GM23338 (cell line): ENCODE measurements at regions not wholly inside any gene's neighbourhood (a gene's known extent, or its start where the extent isn't known, plus 50 kb on each side); places are given as distances from the start of the nearest gene placed in this dataset.

Experiments
- ATAC-seq: fragments of 200-7000 bp; cut with Tn5 transposase; 3 replicates; pipeline ENCODE4 v1.9.1; 2020
- DNase-seq: peaks from one replicate; pipeline ENCODE4 v3.0.0-alpha.2; 2015; ENCODE audit warnings: low spot score
- H2AFZ ChIP-seq: fragments of 200-600 bp; sonication (generic); 2 replicates; pipeline ENCODE4 v1.8.0; 2016; ENCODE audit warnings: antibody characterized with exemption, mild to moderate bottlenecking, moderate library complexity
- H3F3A ChIP-seq: fragments of 200-600 bp; sonication (generic); replicated peaks from 2 replicates; pipeline ENCODE4 v1.8.0; 2017; ENCODE audit warnings: antibody characterized with exemption, mixed run types, low read depth
- H3K27ac ChIP-seq: fragments of 200-600 bp; sonication (generic); 2 replicates; pipeline ENCODE4 v1.6.1; 2016; ENCODE audit warnings: low read depth
- H3K27me3 ChIP-seq: fragments of 200-600 bp; sonication (generic); 2 replicates; pipeline ENCODE4 v1.8.0; 2016; ENCODE audit warnings: mild to moderate bottlenecking, mixed run types, moderate library complexity; ENCODE audit not compliant: insufficient read depth
- H3K36me3 ChIP-seq: fragments of 200-600 bp; sonication (generic); 2 replicates; pipeline ENCODE4 v1.8.0; 2016; ENCODE audit warnings: mild to moderate bottlenecking; ENCODE audit not compliant: insufficient read depth
- H3K4me1 ChIP-seq: fragments of 200-600 bp; sonication (generic); 2 replicates; pipeline ENCODE4 v1.8.0; 2016; ENCODE audit warnings: mild to moderate bottlenecking, moderate library complexity; ENCODE audit not compliant: insufficient read depth
- H3K4me2 ChIP-seq: fragments of 200-600 bp; sonication (generic); 2 replicates; pipeline ENCODE4 v1.7.1; 2017; ENCODE audit warnings: mixed run types
- H3K4me3 ChIP-seq: fragments of 200-600 bp; sonication (generic); 2 replicates; pipeline ENCODE4 v1.6.1; 2016; ENCODE audit warnings: mixed run types
- H3K79me2 ChIP-seq: fragments of 200-600 bp; sonication (generic); replicated peaks from 2 replicates; pipeline ENCODE4 v1.8.0; 2017; ENCODE audit warnings: mild to moderate bottlenecking; ENCODE audit not compliant: insufficient read depth
- H3K9me2 ChIP-seq: fragments of 200-600 bp; sonication (generic); 2 replicates; pipeline ENCODE4 v1.8.0; 2017; ENCODE audit not compliant: insufficient read depth
- H4K20me1 ChIP-seq: fragments of 200-600 bp; sonication (generic); replicated peaks from 2 replicates; pipeline ENCODE4 v1.8.0; 2017; ENCODE audit warnings: mild to moderate bottlenecking; ENCODE audit not compliant: insufficient read depth
- H3K27ac Mint-ChIP-seq: 2 replicates; pipeline ENCODE4 v1.8.0; 2020; ENCODE audit warnings: inconsistent platforms, mild to moderate bottlenecking, moderate library complexity, mixed read lengths
- H3K27me3 Mint-ChIP-seq: 3 replicates; pipeline ENCODE4 v1.8.0; 2022; ENCODE audit warnings: low read depth, mild to moderate bottlenecking, moderate library complexity, mixed read lengths, inconsistent platforms; ENCODE audit not compliant: insufficient read depth, poor library complexity
- H3K36me3 Mint-ChIP-seq: 3 replicates; pipeline ENCODE4 v1.8.0; 2021; ENCODE audit warnings: low read depth, mild to moderate bottlenecking, inconsistent platforms, moderate library complexity, mixed read lengths
- H3K4me1 Mint-ChIP-seq: 3 replicates; pipeline ENCODE4 v1.8.0; 2020; ENCODE audit warnings: mild to moderate bottlenecking, inconsistent platforms, mixed read lengths
- H3K4me3 Mint-ChIP-seq: 3 replicates; pipeline ENCODE4 v1.8.0; 2021; ENCODE audit warnings: moderate library complexity, mild to moderate bottlenecking, inconsistent platforms, mixed read lengths
- H3K9me3 Mint-ChIP-seq: 3 replicates; pipeline ENCODE4 v1.8.0; 2020; ENCODE audit warnings: moderate library complexity, mild to moderate bottlenecking, inconsistent platforms, mixed read lengths
- CREB1 ChIP-seq: fragments of 250-450 bp; sonication (Bioruptor Pico); IDR thresholded peaks from 2 replicates; pipeline ENCODE4 v1.5.0; 2020; ENCODE audit warnings: low read depth, mild to moderate bottlenecking, moderate library complexity
- EZH2 ChIP-seq: fragments of 200-600 bp; sonication (generic); IDR thresholded peaks from one replicate; pipeline ENCODE4 v1.8.0; 2017; ENCODE audit warnings: antibody characterized with exemption, mild to moderate bottlenecking, low read depth; ENCODE audit not compliant: unreplicated experiment
- EZH2phosphoT487 ChIP-seq: fragments of 200-600 bp; sonication (generic); IDR thresholded peaks from one replicate; pipeline ENCODE4 v1.8.1; 2018; ENCODE audit warnings: antibody characterized with exemption; ENCODE audit not compliant: unreplicated experiment
- NANOG ChIP-seq: IDR thresholded peaks from 2 replicates; pipeline ENCODE4 v1.6.1; 2016; ENCODE audit warnings: antibody characterized with exemption, borderline replicate concordance
- POLR2AphosphoS5 ChIP-seq: IDR thresholded peaks from 2 replicates; pipeline ENCODE4 v1.6.1; 2016; ENCODE audit warnings: antibody characterized with exemption, low read depth
- STAT1 ChIP-seq: IDR thresholded peaks from one replicate; pipeline ENCODE4 v1.6.1; 2016; ENCODE audit warnings: antibody characterized with exemption; ENCODE audit not compliant: unreplicated experiment
- ZNF114 ChIP-seq: fragments of 250-450 bp; sonication (Bioruptor Pico); IDR thresholded peaks from 2 replicates; pipeline ENCODE4 v1.5.0; 2020; ENCODE audit warnings: mild to moderate bottlenecking, moderate library complexity
- ZNF331 ChIP-seq: fragments of 250-450 bp; sonication (Bioruptor Pico); IDR thresholded peaks from 2 replicates; pipeline ENCODE4 v1.5.0; 2020; ENCODE audit warnings: low read depth, mild to moderate bottlenecking, moderate library complexity
- TF ChIP-seq, protein P1 (sequence below), 2 experiments: fragments of 200-600 bp in 1 of 2; sonication (generic) in 1 of 2; conservative IDR thresholded peaks; 2 replicates each; pipeline versions ENCODE4 v1.5.1 to v1.6.1; 2016 to 2017; ENCODE audit warnings: antibody characterized with exemption in 2 of 2, low read depth in 2 of 2, mild to moderate bottlenecking in 2 of 2, moderate library complexity in 1 of 2
- TF ChIP-seq, protein P2 (sequence below): fragments of 250-450 bp; sonication (Bioruptor Pico); IDR thresholded peaks from 2 replicates; pipeline ENCODE4 v1.5.0; 2020; ENCODE audit warnings: mild to moderate bottlenecking, moderate library complexity

DNA sequence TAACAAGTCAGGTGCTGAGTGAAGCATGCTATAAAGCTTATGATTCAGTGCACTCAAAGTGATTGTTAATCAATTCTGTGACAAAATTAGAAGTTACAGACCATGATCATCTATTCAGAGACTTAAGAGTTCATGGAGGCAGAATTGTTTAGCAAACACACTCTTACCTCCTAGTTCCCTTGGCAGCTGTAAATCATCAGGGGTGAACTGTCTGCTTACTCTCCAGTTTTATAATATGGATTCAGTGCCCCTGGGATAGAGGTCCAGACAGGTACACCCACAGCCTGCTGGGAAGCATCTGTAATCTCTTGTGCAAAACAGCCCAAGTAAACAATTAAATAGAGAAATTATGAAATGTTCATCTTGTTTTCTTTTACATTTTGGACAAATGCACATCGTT, 835.0 kb upstream of the COBL start (continued):
- TF ChIP-seq ZNF331 (CRISPR knock-in tag) (no peak), POLR2AphosphoS5 (no peak), EZH2phosphoT487 (no peak), EZH2 (no peak), NANOG (no peak), STAT1 (no peak)
- TF ChIP-seq, protein P1, sequence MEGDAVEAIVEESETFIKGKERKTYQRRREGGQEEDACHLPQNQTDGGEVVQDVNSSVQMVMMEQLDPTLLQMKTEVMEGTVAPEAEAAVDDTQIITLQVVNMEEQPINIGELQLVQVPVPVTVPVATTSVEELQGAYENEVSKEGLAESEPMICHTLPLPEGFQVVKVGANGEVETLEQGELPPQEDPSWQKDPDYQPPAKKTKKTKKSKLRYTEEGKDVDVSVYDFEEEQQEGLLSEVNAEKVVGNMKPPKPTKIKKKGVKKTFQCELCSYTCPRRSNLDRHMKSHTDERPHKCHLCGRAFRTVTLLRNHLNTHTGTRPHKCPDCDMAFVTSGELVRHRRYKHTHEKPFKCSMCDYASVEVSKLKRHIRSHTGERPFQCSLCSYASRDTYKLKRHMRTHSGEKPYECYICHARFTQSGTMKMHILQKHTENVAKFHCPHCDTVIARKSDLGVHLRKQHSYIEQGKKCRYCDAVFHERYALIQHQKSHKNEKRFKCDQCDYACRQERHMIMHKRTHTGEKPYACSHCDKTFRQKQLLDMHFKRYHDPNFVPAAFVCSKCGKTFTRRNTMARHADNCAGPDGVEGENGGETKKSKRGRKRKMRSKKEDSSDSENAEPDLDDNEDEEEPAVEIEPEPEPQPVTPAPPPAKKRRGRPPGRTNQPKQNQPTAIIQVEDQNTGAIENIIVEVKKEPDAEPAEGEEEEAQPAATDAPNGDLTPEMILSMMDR (conservative IDR thresholded peaks at IDR 0.05; ENCODE audit: low read depth in 2 of 2) = no peak

DNA sequence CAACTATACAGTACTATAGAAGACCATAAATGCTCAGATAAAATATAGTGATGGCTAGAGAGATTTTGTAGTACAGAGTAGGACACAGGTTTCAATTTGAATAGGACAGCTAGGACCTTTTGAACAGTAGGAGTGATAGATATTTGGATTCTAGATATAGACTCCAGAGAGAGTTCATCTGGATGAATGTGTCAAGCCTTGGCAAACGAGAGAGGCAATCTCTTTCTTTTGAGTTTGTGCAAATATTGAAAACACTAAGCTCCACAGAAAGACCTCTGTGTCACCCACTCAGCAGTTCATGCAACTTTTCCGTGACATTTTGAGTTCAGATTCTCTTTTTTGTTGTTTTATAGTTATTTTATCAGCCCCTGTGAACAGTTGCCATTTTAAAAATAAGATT, 834.3 kb upstream of the COBL start:
- peaks cover 14% of the 10 kb centered on the region for H3K9me2 ChIP-seq
- H3K36me3 ChIP-seq = no peaks in the 10 kb centered on the region
- H3K27ac ChIP-seq = no peak overlapping the region
- H3K4me2 ChIP-seq = no peak overlapping the region
- H3K27ac Mint-ChIP-seq = 0 out of 2 replicates have a peak overlapping the region, but pooled peaks have one; percentile 14
- H3K36me3 Mint-ChIP-seq = peaks cover 9% of the 10 kb centered on the region; the same call in 2 of the 3 replicates
- H3K4me3 ChIP-seq = no peak overlapping the region
- H3K9me3 Mint-ChIP-seq = no peaks in the 10 kb centered on the region
- ATAC-seq (no peak), DNase-seq (no peak)
- no peaks in the 10 kb centered on the region for H3F3A ChIP-seq
- H4K20me1 ChIP-seq = no peaks in the 10 kb centered on the region
- H3K4me3 Mint-ChIP-seq = no peak overlapping the region
- H3K27me3 ChIP-seq = no peaks in the 10 kb centered on the region
- no peaks in the 10 kb centered on the region for H3K79me2 ChIP-seq
- no peaks in the 10 kb centered on the region for H3K27me3 Mint-ChIP-seq
- TF ChIP-seq EZH2phosphoT487 = no peak
- H3K4me1 ChIP-seq = peaks cover 13% of the 10 kb centered on the region; the same call in 1 of the 2 replicates
- no peak overlapping the region for H2AFZ ChIP-seq
- H3K4me1 Mint-ChIP-seq = peaks cover 15% of the 10 kb centered on the region; the same call in 2 of the 3 replicates

DNA sequence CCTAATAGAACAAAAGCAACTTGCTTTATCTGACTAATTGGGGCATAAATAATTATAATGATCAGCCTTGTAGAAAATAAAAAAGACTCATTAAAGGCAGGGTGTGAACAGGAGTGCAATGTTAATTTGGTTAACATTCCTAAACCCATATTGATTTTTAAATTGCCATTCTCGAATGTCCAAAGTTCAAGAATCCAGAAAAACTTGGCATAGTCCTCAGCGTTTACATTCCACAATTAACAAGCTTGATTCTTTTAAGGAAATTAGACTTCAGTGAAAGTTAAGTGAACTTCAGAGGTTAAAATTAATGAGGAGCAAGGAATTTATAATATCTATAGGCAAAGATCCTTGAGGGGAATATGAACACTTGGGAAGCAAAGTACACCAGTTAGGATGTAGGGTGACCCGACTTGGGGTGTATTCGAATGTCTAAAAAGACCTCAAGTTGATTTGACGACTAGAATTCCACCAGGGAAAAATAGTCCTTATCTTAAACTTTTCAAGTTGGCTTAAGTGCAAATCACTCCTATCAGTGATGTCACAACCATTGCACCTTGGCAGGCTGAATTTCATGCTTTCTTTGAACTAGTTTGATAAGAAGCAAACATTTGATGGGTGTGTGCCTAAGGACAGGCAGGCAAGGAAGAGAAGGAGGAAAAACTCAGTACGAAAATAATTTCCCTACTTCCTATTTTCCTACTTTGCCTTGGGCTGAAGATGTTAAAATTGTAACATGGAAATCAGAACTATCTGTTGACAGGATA, 830.4 kb upstream of the COBL start:
- Histone ChIP-seq H4K20me1 (no peaks in the 10 kb centered on the region), H3F3A (no peaks in the 10 kb centered on the region), H3K9me2 (peaks cover 15% of the 10 kb centered on the region), H3K79me2 (no peaks in the 10 kb centered on the region), H2AFZ (0 out of 2 replicates have a peak overlapping the region, but pooled peaks have one; percentile 11), H3K27ac (no peak overlapping the region), H3K4me1 (peaks cover 13% of the 10 kb centered on the region; the same call in 1 of the 2 replicates), H3K4me2 (no peak overlapping the region), H3K4me3 (no peak overlapping the region), H3K27me3 (no peaks in the 10 kb centered on the region), H3K36me3 (no peaks in the 10 kb centered on the region)
- H3K4me3 Mint-ChIP-seq = no peak overlapping the region
- ATAC-seq (no peak), DNase-seq (no peak)
- H3K36me3 Mint-ChIP-seq = peaks cover 9% of the 10 kb centered on the region; the same call in 2 of the 3 replicates
- no peak overlapping the region for H3K27ac Mint-ChIP-seq
- H3K4me1 Mint-ChIP-seq = peaks cover 12% of the 10 kb centered on the region; the same call in 2 of the 3 replicates
- no peaks in the 10 kb centered on the region for H3K27me3 Mint-ChIP-seq
- no peaks in the 10 kb centered on the region for H3K9me3 Mint-ChIP-seq
- TF ChIP-seq CREB1 (CRISPR knock-in tag) = no peak
- no peak for TF ChIP-seq STAT1
- TF ChIP-seq, protein P2, sequence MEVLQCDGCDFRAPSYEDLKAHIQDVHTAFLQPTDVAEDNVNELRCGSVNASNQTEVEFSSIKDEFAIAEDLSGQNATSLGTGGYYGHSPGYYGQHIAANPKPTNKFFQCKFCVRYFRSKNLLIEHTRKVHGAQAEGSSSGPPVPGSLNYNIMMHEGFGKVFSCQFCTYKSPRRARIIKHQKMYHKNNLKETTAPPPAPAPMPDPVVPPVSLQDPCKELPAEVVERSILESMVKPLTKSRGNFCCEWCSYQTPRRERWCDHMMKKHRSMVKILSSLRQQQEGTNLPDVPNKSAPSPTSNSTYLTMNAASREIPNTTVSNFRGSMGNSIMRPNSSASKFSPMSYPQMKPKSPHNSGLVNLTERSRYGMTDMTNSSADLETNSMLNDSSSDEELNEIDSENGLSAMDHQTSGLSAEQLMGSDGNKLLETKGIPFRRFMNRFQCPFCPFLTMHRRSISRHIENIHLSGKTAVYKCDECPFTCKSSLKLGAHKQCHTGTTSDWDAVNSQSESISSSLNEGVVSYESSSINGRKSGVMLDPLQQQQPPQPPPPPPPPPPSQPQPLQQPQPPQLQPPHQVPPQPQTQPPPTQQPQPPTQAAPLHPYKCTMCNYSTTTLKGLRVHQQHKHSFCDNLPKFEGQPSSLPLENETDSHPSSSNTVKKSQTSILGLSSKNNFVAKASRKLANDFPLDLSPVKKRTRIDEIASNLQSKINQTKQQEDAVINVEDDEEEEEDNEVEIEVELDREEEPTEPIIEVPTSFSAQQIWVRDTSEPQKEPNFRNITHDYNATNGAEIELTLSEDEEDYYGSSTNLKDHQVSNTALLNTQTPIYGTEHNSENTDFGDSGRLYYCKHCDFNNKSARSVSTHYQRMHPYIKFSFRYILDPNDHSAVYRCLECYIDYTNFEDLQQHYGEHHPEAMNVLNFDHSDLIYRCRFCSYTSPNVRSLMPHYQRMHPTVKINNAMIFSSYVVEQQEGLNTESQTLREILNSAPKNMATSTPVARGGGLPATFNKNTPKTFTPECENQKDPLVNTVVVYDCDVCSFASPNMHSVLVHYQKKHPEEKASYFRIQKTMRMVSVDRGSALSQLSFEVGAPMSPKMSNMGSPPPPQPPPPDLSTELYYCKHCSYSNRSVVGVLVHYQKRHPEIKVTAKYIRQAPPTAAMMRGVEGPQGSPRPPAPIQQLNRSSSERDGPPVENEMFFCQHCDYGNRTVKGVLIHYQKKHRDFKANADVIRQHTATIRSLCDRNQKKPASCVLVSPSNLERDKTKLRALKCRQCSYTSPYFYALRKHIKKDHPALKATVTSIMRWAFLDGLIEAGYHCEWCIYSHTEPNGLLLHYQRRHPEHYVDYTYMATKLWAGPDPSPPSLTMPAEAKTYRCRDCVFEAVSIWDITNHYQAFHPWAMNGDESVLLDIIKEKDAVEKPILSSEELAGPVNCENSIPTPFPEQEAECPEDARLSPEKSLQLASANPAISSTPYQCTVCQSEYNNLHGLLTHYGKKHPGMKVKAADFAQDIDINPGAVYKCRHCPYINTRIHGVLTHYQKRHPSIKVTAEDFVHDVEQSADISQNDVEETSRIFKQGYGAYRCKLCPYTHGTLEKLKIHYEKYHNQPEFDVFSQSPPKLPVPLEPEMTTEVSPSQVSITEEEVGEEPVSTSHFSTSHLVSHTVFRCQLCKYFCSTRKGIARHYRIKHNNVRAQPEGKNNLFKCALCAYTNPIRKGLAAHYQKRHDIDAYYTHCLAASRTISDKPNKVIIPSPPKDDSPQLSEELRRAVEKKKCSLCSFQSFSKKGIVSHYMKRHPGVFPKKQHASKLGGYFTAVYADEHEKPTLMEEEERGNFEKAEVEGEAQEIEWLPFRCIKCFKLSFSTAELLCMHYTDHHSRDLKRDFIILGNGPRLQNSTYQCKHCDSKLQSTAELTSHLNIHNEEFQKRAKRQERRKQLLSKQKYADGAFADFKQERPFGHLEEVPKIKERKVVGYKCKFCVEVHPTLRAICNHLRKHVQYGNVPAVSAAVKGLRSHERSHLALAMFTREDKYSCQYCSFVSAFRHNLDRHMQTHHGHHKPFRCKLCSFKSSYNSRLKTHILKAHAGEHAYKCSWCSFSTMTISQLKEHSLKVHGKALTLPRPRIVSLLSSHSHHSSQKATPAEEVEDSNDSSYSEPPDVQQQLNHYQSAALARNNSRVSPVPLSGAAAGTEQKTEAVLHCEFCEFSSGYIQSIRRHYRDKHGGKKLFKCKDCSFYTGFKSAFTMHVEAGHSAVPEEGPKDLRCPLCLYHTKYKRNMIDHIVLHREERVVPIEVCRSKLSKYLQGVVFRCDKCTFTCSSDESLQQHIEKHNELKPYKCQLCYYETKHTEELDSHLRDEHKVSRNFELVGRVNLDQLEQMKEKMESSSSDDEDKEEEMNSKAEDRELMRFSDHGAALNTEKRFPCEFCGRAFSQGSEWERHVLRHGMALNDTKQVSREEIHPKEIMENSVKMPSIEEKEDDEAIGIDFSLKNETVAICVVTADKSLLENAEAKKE = no peak
- no peak for TF ChIP-seq ZNF114 (CRISPR knock-in tag)
- TF ChIP-seq EZH2phosphoT487 = no peak
